Activated CD8-positive, alpha-beta memory T cell treated with anti-CD3 and anti-CD28 coated beads, Interleukin-2, amount 50 U/mL, for 1 hour (primary cell): ENCODE measurements at regions not wholly inside any gene's neighbourhood (a gene's known extent, or its start where the extent isn't known, plus 50 kb on each side); places are given as distances from the start of the nearest gene placed in this dataset.
"Not testable (repeated sequence)": the region's sequence is repeated elsewhere in the genome, so short reads cannot be mapped to it uniquely, and the experiment has no call there.

ENCODE experiments used
- DNase-seq: peaks from one replicate; pipeline ENCODE4 v3.0.0-alpha.2; 2020; ENCODE audit errors: extremely low read depth

GRCh38 chr15:59783774-59784520 lies 94.8 kb upstream of the BNIP2 start:
- not testable (repeated sequence) for DNase-seq

GRCh38 chr15:59779110-59779509 lies 90.0 kb upstream of the BNIP2 start:
- DNase-seq, result no peak

GRCh38 chr15:59764775-59765174 lies 75.7 kb upstream of the BNIP2 start:
- DNase-seq, result no peak

GRCh38 chr15:59762558-59762957 lies 73.4 kb upstream of the BNIP2 start:
- no peak for DNase-seq

- not testable (repeated sequence) for DNase-seq
Measured at GRCh38 chr15:59760256-59760655, 71.1 kb upstream of the BNIP2 start.

- no peak for DNase-seq
Measured at GRCh38 chr15:59751552-59752413, 62.7 kb upstream of the BNIP2 start.

GRCh38 chr15:59746777-59747176 lies 57.7 kb upstream of the BNIP2 start:
- no peak for DNase-seq

GRCh38 chr15:59741274-59741906 lies 52.3 kb upstream of the BNIP2 start:
- DNase-seq, result no peak

- no peak for DNase-seq
Measured at GRCh38 chr15:59739557-59740186, 50.6 kb upstream of the BNIP2 start.
